HG03442 (cell line): ENCODE measurements at regions not wholly inside any gene's neighbourhood (a gene's known extent, or its start where the extent isn't known, plus 50 kb on each side); places are given as distances from the start of the nearest gene placed in this dataset.

Source experiments
- ATAC-seq: cut with Tn5 transposase; IDR thresholded peaks from one replicate; pipeline ENCODE4 v1.9.1; 2021; ENCODE audit warnings: mild to moderate bottlenecking, moderate library complexity; ENCODE audit not compliant: unreplicated experiment

- no peak for ATAC-seq
These were observed 450.6 kb downstream of the TSN start for GRCh38 chr2:122206101-122206500.

GRCh38 chr2:122209377-122209776 lies 453.9 kb downstream of the TSN start:
- no peak for ATAC-seq

GRCh38 chr2:122210065-122210464 lies 454.6 kb downstream of the TSN start:
- no peak for ATAC-seq

GRCh38 chr2:122210898-122211856 lies 455.7 kb downstream of the TSN start:
- peak; percentile 60 for ATAC-seq

GRCh38 chr2:122213312-122213711 lies 457.9 kb downstream of the TSN start:
- no peak for ATAC-seq

- no peak for ATAC-seq
These were observed 460.6 kb downstream of the TSN start for GRCh38 chr2:122216071-122216470.

GRCh38 chr2:122216901-122217300 lies 461.4 kb downstream of the TSN start:
- ATAC-seq: no peak

- no peak for ATAC-seq
These were observed 463.1 kb downstream of the TSN start for GRCh38 chr2:122218596-122218995.

- ATAC-seq: no peak
These were observed 464.1 kb downstream of the TSN start for GRCh38 chr2:122219504-122219903.

- no peak for ATAC-seq
These were observed 466.2 kb downstream of the TSN start for GRCh38 chr2:122221665-122222064.

- ATAC-seq: no peak
These were observed 475.8 kb downstream of the TSN start for GRCh38 chr2:122231296-122231695.

- no peak for ATAC-seq
These were observed 477.9 kb downstream of the TSN start for GRCh38 chr2:122233372-122233771.

GRCh38 chr2:122236152-122236874 lies 480.9 kb downstream of the TSN start:
- ATAC-seq: no peak

- no peak for ATAC-seq
These were observed 481.5 kb downstream of the TSN start for GRCh38 chr2:122236925-122237324.

- ATAC-seq: no peak
These were observed 482.0 kb downstream of the TSN start for GRCh38 chr2:122237450-122237849.

- no peak for ATAC-seq
These were observed 482.6 kb downstream of the TSN start for GRCh38 chr2:122238006-122238559.

GRCh38 chr2:122239440-122239839 lies 484.0 kb downstream of the TSN start:
- no peak for ATAC-seq

- no peak for ATAC-seq
These were observed 489.3 kb downstream of the TSN start for GRCh38 chr2:122244598-122245229.

- ATAC-seq: no peak
These were observed 494.2 kb downstream of the TSN start for GRCh38 chr2:122249673-122250072.

- ATAC-seq: no peak
These were observed 495.7 kb downstream of the TSN start for GRCh38 chr2:122251158-122251557.

- ATAC-seq: no peak
These were observed 496.1 kb downstream of the TSN start for GRCh38 chr2:122251566-122251965.
